Heart left ventricle (tissue), 13 donors: ENCODE measurements at regions not wholly inside any gene's neighbourhood (a gene's known extent, or its start where the extent isn't known, plus 50 kb on each side); places are given as distances from the start of the nearest gene placed in this dataset.

Experiments used
- POLR2A ChIP-seq, 2 donors: fragments of 450-650 bp; IDR thresholded peaks; one replicate each; pipeline ENCODE4 v1.6.1; 2017; ENCODE audit warnings: antibody characterized with exemption in 2 of 2, mild to moderate bottlenecking in 2 of 2, moderate library complexity in 2 of 2
- TF ChIP-seq, protein P1 (sequence below), 12 donors: fragments of 200-600 bp; sonication (generic) in 4 of 12; IDR thresholded peaks; one replicate each; pipeline versions ENCODE4 v1.5.0 to v1.8.0; 2018 to 2022; ENCODE audit warnings: antibody characterized with exemption in 12 of 12, mild to moderate bottlenecking in 5 of 12
- donor health status: ischemic (EF 13 %, LVEDD 7.1; RV severe dilation, severe dysfunction).
- donor health status: DM: no; HTN: yes; CAD: no.
- donor health status: DM: no; HTN: no; CAD: no.
- donor health status: ischemic (EF 25% LVEDD 6.9; RV normal size, moderate dysfunction).
- donor health status: ischemic (EF 25% LVEDD 5.7; RV mildly dilated, moderate dysfunction).
- donor health status: ischemic (EF 35%, LVEDD 5.7; RV mildly dilated, moderate dysfunction).
- donor health status: nonischemic (EF 11% LVEDD 7.7; RV severe dilation, severe dysfunction).
- donor health status: DM: yes; HTN: yes; CAD: no.
- donor health status: PGD.
- donor health status: ischemic (EF 29% LVEDD 5.4; RV normal size, mild dysfunction).
- donor health status: nonischemic (EF 23%, LVEDD 6.1; RV moderate dilation, normal function).

DNA sequence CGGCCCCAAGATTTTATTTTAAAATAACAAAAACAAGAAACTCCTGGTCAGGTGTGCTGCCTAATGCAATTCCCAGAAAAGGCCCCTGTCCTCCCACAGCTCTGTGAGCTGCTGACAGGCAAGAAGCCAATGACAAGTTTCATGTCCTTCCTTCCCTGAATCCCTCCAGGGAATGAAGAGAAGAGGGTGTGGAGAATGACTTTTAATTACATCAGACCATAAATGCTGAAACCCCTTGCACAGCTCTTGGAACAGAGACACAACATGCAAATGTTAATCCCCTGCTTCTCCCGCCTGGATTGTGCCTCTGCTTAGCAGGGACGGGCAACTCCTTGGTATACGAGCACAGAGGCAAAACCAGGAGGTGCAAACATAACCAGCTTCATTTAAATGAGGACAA is 228.1 kb upstream of the CAMK1G start:
- TF ChIP-seq, protein P1, sequence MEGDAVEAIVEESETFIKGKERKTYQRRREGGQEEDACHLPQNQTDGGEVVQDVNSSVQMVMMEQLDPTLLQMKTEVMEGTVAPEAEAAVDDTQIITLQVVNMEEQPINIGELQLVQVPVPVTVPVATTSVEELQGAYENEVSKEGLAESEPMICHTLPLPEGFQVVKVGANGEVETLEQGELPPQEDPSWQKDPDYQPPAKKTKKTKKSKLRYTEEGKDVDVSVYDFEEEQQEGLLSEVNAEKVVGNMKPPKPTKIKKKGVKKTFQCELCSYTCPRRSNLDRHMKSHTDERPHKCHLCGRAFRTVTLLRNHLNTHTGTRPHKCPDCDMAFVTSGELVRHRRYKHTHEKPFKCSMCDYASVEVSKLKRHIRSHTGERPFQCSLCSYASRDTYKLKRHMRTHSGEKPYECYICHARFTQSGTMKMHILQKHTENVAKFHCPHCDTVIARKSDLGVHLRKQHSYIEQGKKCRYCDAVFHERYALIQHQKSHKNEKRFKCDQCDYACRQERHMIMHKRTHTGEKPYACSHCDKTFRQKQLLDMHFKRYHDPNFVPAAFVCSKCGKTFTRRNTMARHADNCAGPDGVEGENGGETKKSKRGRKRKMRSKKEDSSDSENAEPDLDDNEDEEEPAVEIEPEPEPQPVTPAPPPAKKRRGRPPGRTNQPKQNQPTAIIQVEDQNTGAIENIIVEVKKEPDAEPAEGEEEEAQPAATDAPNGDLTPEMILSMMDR (IDR thresholded peaks at IDR 0.05) = no peak
- no peak for TF ChIP-seq POLR2A (IDR thresholded peaks at IDR 0.05)
